GM21619 (cell line): ENCODE measurements at regions not wholly inside any gene's neighbourhood (a gene's known extent, or its start where the extent isn't known, plus 50 kb on each side); places are given as distances from the start of the nearest gene placed in this dataset.
"Not testable (repeated sequence)": the region's sequence is repeated elsewhere in the genome, so short reads cannot be mapped to it uniquely, and the experiment has no call there.

Experiments
- ATAC-seq: cut with Tn5 transposase; IDR thresholded peaks from one replicate; pipeline ENCODE4 v1.9.1; 2021; ENCODE audit not compliant: unreplicated experiment

DNA sequence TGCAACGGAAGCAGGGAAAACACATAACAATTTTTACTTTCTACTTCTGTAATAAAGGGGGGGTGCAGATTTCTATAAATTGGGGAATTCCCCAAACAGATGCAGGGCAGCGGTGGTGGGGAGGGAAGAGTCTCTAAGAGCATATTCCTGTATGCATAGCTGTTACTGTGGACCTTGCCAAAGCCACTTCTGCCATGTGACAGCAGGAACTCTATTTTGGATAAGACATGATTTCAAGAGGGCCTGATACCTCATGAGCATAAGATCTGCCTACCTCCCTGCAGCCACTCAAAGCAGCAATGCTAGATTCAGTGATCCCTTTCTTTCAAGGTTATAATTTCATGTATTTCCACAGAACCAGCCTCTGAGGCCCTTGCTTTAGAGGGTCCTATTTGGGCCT is 86.2 kb upstream of the CNKSR3 start:
- ATAC-seq, result no peak

DNA sequence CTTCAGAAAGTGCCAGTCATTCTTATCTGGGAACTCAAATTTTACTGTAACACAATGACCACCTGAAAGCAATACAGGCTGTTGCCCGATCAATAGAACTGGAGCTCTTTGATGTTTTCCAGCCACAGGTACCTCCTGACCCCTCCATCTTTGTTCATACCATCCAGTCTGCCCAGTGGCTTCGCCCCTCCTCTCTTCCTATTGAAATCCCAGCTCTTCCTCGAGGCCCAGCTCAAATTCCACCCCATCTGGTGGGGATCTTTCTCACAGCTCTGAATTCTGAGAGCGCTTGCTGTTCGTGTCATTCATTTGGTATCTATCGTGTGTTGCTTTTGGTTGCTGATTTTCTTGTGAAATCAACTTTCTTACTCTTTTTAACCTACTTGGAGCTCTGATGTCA is 87.9 kb upstream of the CNKSR3 start:
- ATAC-seq, result no peak

- ATAC-seq, result no peak
Observed at GRCh38 chr6:154602296-154602695, 91.8 kb upstream of the CNKSR3 start.

DNA sequence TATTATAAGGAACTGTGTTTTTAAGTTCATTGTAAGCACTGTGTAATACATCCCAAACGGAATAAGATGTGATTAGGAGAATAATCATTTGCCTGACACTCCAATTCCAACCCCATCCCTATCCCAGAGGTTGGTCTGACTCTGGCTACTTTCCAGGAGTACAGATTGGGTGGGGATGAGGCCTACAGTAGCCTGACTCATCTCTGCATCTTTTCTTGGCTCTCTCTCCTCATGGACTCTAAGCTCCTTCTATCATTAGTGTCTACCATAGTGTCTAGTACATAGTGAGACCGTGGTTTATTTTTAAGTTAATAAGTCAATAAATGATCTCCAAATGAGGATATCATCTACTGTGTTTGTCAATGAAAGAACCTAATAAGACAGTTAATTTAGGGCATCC is 92.2 kb upstream of the CNKSR3 start:
- no peak for ATAC-seq

GRCh38 chr6:154604119-154604518 is 93.6 kb upstream of the CNKSR3 start:
- no peak for ATAC-seq

- ATAC-seq, result peak; percentile 61
Observed at GRCh38 chr6:154605178-154605881, 94.8 kb upstream of the CNKSR3 start.

DNA sequence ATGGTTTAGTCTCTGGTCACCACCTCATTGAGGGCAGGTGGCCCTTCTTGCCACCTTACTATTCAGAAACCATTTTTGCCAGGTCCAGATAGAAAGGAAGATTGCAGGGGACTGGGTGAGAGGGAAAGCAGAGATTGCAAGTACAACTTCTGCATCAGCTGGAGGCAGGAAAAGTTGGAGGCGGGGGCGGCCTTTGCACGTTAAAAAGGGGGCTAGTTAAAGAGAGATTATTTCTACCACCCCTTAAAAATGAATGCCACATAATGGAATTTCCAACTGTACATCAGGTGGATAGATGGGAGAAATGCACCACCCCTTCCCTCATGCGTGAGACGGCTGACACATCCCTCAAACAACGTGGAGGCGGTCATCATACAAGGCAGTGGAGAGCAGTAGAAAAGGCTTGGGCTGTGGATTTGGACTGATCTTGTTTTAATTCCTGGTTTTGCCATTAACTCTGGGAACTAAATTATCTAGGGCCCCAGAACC is 95.4 kb upstream of the CNKSR3 start:
- ATAC-seq, result no peak

DNA sequence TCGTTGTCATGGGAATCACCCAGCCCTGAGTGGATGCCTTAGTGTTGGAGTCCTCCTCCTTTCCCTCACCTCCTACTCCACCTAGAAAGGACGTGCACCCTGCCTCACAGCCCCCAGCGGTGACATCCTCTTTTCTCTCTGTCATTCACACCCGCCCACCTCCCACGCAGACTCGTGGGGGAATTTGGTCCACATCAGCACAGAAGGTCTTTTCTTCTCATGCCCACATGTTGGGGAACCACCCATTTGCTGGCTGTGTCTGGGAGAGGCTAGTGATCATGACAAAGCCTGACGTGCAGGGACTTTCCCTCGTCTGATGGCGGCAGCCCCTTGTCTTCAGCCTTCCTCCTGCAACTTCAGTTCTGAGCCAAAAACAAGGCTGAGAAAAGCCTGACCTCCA is 96.0 kb upstream of the CNKSR3 start:
- ATAC-seq, result peak; percentile 65

- no peak for ATAC-seq
Observed at GRCh38 chr6:154606860-154607259, 96.4 kb upstream of the CNKSR3 start.

DNA sequence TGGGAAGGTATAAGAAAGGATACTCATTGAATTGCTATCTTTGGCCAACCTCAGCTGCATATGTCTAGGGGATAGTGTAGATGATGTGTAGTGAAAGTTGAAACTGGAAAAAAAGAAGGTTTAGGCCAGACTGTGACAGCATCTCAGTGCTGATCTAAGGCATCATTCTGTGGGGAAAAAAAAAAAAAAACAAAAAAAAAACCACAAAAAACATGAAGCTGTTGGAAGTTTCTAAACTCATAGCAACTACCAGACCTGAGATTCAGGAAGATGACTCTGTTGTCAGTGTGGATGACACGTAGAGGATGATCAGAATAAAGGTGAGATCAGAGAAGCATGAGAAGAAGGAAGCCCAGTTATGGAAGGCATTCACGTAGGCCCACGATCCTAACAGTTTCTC is 100.8 kb upstream of the CNKSR3 start:
- ATAC-seq, result no peak

GRCh38 chr6:154611847-154612246 is 101.4 kb upstream of the CNKSR3 start:
- ATAC-seq, result no peak

DNA sequence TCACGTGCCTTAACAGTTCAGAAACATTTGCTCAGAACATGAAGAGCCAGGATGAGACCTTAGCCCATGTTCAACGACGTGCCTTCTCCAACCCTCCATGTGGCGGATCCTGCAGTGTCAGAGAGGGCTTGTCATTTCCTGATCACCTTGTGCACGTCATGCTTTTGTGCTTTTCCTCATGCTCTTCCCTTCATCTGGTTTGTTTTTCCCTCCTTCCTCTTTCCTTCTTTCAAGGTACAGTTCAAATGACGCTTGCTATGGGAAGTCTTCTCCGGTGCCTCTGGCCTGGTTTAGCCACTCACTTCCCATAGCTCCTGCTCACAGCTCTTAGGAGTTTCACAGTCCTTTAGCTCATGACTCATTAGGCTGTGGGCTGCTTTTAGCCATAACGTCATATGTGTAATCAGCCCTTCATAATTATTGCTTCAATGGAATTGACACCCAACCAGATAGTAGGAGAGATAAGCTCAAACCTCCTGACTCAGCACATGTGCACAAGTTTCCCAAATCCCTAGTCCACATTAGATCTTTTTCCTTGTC is 102.7 kb upstream of the CNKSR3 start:
- ATAC-seq, result no peak

DNA sequence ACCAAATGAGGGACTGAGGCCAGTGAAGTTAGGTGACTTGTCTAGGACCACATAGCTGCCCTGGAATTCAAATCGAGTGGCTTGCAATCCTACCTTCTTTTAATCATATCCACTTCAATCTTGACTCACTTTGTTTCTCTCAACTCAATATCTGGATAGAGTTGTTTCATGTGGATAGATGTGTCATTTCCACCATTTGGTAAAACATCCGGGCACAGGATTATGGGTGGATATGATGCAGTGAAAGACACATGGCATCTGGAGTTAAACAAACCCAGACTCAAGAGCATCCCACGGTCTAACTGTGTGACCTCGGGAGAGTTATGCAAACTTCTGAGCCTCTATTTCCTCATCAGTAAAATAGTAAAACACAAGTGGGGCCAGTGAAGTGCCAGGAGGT is 103.6 kb upstream of the CNKSR3 start:
- no peak for ATAC-seq

DNA sequence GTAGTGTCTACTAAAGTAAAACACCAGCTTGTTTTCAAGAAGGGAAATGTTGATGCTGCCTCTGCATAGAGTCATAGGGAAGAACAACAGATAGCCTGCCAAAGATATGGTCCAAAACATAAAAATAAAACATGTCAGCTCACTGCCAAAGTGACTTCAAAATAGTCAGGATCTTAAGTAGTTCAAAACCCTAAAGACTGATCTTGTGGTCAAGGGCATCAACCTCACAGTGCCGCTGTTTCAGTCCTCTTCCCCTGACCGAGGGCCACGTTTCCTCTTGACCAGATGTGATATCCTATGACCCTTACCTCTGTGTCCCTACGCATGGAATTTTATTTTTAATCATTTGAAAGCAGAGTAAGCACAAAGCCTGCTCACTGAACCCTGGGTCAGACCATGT is 104.2 kb upstream of the CNKSR3 start:
- no peak for ATAC-seq

- ATAC-seq, result no peak
Observed at GRCh38 chr6:154615483-154616025, 105.1 kb upstream of the CNKSR3 start.

DNA sequence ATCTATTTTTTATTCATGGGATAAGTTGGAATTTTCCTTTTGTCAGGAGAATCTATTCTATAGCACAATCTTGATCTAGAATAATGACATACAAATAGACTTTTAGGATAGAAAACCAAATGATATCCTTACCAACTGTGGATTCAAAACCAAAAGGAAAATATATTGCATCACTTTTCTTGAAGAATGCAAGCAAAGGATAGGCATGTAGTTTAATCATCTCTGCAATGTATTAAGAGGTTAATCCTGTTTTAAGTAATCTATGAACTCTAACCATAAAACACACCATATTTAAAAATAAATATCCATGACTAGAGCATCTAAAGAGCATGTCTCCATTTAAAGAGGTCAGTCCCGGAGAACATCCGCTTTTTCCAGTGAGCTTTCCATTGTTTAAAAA is 106.7 kb upstream of the CNKSR3 start:
- no peak for ATAC-seq

- no peak for ATAC-seq
Observed at GRCh38 chr6:154619146-154619545, 108.7 kb upstream of the CNKSR3 start.

DNA sequence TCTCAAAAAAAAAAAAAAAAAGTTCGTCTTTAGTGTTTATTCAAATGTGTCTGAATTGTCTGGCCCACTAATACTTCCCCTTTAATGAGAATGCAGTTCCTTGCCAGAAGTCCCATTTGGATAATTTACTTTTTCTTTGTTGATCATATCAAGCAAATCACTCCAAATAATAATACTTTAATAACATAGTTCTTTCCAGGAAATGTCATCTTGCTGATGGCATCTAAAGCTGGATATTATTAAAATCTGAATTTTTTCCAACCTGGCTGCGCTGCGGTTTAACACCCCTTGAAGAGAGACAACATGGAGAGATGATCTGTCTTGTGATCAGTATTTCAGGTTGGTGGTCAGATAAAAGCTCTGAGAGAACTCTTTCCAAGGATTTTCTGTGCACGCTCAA is 111.2 kb upstream of the CNKSR3 start:
- ATAC-seq, result no peak

DNA sequence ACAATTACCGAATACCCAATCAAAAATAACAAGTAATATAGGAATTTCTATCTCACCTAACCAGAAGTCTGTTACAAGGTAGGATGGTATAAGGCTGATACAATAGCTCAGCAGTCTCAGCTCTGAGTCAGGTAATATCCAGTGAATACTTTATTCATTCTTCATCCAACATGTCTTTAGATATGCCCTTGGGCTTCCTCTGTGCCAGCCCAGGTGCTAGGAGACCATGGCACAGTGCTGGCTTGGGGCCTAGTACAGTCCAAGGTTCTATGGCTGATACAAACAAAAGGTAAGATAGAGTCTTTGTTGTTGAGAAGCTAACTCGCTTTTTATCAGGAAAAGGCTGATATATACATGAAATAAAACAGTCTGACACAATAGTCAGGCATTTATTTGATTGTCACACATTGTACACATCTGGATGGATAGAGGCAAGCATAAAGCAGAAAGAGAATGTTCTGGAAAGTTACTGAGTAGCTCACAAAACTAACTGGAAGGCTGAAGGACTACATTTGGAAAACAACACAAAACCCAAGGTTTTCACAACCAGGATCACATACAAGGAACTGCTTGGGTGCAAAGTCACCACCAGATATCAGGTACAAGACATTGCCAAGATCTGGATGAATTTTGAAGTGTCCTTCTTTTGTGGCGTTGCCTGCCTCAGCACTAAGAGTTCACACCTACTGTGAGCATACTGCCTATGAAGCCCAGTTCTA is 110.4 kb upstream of the SCAF8 start:
- ATAC-seq, result no peak

DNA sequence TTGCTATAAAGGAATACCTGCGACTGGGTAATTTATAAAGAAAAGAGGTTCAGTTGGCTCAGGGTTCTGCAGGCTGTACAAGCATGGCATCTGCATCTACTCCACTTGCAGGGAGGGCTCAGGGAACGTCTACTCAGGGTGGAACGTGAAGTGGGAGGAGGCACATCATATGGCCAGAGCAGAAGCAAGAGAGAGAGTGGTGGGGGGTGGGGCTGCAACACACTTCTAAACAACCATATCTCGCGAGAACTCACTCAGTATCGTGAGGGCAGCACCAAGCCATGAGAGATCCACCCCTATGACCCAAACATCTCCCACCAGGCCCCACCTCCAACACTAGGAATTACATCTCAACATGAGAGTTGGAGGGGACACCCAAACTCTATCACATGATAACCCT is 109.8 kb upstream of the SCAF8 start:
- ATAC-seq, result no peak

DNA sequence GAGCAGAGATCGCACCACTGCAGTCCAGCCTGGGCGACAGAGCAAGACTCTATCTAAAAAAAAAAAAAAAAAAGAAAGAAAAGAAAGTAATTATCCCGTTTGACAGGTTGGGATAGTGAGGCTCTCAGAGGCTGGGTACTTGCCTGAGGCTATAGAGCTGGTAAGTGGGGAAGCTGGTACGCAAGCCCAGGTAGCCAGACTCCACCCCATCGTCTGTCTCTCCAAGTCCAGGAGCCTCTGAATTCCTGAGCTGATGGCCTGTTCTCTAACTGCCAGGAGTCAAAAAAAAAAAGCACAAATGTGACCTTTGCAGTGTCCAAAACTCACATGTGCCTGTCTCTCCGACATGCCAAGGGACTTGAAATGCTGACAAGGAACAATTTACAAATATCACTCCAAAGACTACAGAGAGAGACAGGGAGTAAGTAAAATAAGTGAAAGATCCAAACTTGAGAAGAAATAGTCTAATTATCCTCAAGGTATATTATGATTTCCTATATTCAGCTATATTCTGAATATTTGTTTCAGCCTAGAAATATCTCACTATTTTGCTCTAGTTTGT is 109.1 kb upstream of the SCAF8 start:
- ATAC-seq, result no peak

- ATAC-seq, result not testable (repeated sequence)
Observed at GRCh38 chr6:154624727-154625126, 108.5 kb upstream of the SCAF8 start.
